Lung (tissue), 11 donors: ENCODE measurements at regions not wholly inside any gene's neighbourhood (a gene's known extent, or its start where the extent isn't known, plus 50 kb on each side); places are given as distances from the start of the nearest gene placed in this dataset.
A peak's percentile ranks its signal among the peaks of the same experiment; 100 is the strongest.

Experiments used
- ATAC-seq: fragments of 200-7000 bp; cut with Tn5 transposase; one replicate; pipeline ENCODE4 v1.9.1; 2020; ENCODE audit warnings: moderate number of reproducible peaks; ENCODE audit not compliant: insufficient read depth, low FRiP score
- DNase-seq, 3 donors: peaks; one replicate each; pipeline ENCODE4 v3.0.0-alpha.2; 2013 to 2017
- H3K27ac ChIP-seq, 2 donors: one replicate each; pipeline ENCODE4 v1.5.1; 2013; ENCODE audit warnings: mild to moderate bottlenecking in 2 of 2, moderate library complexity in 2 of 2, control low read depth in 1 of 2, inconsistent platforms in 1 of 2, low read depth in 1 of 2, low read length in 1 of 2
- H3K27me3 ChIP-seq, 3 donors: one replicate each; pipeline ENCODE4 v1.5.1; 2013; ENCODE audit warnings: low read length in 2 of 3; ENCODE audit not compliant: control insufficient read depth in 3 of 3, insufficient read depth in 3 of 3
- H3K36me3 ChIP-seq, 4 donors: one replicate each; pipeline ENCODE4 v1.5.1; 2013; ENCODE audit warnings: low read length in 4 of 4, mild to moderate bottlenecking in 1 of 4, moderate library complexity in 1 of 4; ENCODE audit not compliant: control insufficient read depth in 4 of 4, insufficient read depth in 4 of 4
- H3K4me1 ChIP-seq, 5 donors: one replicate each; pipeline ENCODE4 v1.5.1; 2013; ENCODE audit warnings: low read length in 5 of 5, mild to moderate bottlenecking in 2 of 5, moderate library complexity in 1 of 5; ENCODE audit not compliant: control insufficient read depth in 5 of 5, insufficient read depth in 5 of 5
- H3K4me3 ChIP-seq: one replicate; pipeline ENCODE4 v1.5.1; 2013; ENCODE audit warnings: mild to moderate bottlenecking, control low read depth, moderate library complexity
- H3K9ac ChIP-seq, 2 donors: one replicate each; pipeline ENCODE4 v1.5.1; 2013; ENCODE audit warnings: low read length in 2 of 2, control low read depth in 1 of 2; ENCODE audit not compliant: insufficient read depth in 1 of 2
- H3K9me3 ChIP-seq, 4 donors: one replicate each; pipeline ENCODE4 v1.5.1; 2013; ENCODE audit warnings: low read length in 3 of 4, mild to moderate bottlenecking in 1 of 4, moderate library complexity in 1 of 4; ENCODE audit not compliant: control insufficient read depth in 4 of 4, insufficient read depth in 3 of 4
- WGBS, 2 donors: extraction: QIAGEN DNeasy Blood & Tissue Kit; methylation state at CpG; one replicate each; pipeline ENCODE4 v1.1.7; 2013; 5-methylcytosine and 5-hydroxymethylcytosine counted together
- TF ChIP-seq, protein P1 (sequence below): IDR thresholded peaks from 2 replicates; pipeline ENCODE4 v1.5.1; 2012; ENCODE audit warnings: mild to moderate bottlenecking; ENCODE audit errors: control extremely low read depth, extremely low read depth
- donor health status: control.
- donor health status: control.
- donor health status: Bipolar disorder and iron deficiency.
- donor health status: healthy.
- donor health status: DM: yes; HTN: yes; CAD: no.

DNA sequence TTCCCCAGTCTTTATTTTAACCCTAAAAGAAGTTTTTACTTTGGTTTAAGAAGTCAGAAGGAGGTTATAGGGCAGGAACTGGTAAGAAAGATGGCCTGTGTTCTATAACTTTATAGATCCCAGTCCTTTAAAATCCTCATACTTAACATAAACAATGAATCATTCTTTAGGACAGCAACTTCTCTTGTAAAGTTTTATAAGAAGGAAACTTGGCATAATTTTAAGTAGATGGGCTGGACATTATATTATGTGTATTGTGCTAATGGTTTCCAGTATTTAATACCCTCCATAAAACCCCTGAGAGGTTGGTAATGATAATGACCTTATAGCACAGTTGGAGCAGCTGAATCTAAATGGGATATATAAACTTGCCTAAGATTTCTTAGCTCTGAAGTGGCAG, 247.2 kb downstream of the FAM170A start:
- Histone ChIP-seq H3K4me1 (no peaks in the 10 kb centered on the region), H3K4me3 (no peak overlapping the region), H3K9ac (no peak overlapping the region), H3K27me3 (no peaks in the 10 kb centered on the region), H3K27ac (no peak overlapping the region), H3K9me3 (no peaks in the 10 kb centered on the region), H3K36me3 (no peaks in the 10 kb centered on the region)
- ATAC-seq: no peak
- TF ChIP-seq, protein P1, sequence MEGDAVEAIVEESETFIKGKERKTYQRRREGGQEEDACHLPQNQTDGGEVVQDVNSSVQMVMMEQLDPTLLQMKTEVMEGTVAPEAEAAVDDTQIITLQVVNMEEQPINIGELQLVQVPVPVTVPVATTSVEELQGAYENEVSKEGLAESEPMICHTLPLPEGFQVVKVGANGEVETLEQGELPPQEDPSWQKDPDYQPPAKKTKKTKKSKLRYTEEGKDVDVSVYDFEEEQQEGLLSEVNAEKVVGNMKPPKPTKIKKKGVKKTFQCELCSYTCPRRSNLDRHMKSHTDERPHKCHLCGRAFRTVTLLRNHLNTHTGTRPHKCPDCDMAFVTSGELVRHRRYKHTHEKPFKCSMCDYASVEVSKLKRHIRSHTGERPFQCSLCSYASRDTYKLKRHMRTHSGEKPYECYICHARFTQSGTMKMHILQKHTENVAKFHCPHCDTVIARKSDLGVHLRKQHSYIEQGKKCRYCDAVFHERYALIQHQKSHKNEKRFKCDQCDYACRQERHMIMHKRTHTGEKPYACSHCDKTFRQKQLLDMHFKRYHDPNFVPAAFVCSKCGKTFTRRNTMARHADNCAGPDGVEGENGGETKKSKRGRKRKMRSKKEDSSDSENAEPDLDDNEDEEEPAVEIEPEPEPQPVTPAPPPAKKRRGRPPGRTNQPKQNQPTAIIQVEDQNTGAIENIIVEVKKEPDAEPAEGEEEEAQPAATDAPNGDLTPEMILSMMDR: no peak
- no peak for DNase-seq

DNA sequence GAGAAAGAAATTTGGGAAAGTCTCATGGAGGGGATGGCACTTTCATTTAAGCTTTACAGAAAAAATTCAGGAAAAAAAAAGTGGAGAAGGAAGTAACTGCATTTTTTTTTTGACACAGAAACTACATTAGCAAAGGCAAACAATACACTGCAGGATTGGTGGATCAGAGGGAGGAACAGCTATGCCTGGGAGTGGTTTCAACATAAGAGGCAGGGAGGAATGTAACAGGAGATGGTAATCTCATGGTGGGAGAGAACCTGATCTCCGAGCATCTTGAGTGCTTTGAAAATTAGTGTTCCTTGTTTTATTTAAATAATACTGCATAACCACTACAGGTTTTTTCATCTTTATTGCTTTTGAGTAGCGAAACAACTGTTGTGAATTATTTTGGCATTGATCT, 249.4 kb downstream of the FAM170A start:
- no peak overlapping the region for H3K9ac ChIP-seq
- no peaks in the 10 kb centered on the region for H3K36me3 ChIP-seq
- TF ChIP-seq, protein P1: no peak
- no peak overlapping the region for H3K27ac ChIP-seq
- ATAC-seq (no peak), DNase-seq (peak in 1 of 3 donors; percentile 16)
- 59 to 71% methylated on average over 2 of the region's 2 CpGs for WGBS, 2 donors
- H3K4me1 ChIP-seq: no peaks in the 10 kb centered on the region
- H3K4me3 ChIP-seq: no peak overlapping the region
- no peaks in the 10 kb centered on the region for H3K27me3 ChIP-seq
- H3K9me3 ChIP-seq: no peaks in the 10 kb centered on the region

DNA sequence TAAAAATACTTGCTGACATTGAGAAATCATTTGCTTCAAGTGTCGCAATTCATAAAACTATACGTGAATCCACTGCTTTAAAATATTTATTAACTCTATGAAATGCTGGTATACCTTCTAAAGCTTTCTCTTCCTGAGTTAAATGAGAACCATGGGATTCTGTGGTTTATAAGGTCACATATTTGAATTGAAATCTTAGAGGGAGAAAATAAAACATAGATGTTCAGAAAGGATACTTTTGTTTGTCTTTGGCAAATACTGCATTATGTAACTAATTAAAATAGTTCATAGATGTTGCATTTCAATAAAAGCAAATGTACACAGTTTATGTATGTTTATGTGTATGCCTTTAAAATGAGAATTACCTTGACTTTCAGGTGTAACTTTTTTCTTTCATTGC, 250.1 kb downstream of the FAM170A start:
- WGBS, 2 donors: 47% methylated on average over 2 of the region's 2 CpGs
- TF ChIP-seq, protein P1: no peak
- no peak for ATAC-seq

DNA sequence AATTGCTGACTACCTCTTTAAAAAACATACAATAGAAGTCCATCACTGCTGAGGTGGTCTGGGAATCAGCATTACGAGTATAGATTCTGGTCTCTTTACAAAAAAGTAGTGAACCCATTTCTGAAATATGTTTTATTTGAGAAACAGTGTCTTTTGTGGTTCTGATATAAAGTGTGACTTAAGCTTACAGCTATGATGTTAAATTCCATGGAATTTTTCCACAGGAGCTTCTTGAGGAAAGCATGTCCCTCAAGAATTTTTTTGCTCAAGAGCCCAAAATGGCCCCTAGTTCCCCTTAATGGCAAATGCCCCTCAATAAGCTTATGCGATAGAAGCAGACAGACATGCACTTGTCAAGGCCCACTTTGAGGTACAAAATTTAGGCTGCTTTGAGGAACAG, 265.7 kb downstream of the FAM170A start:
- no peak for ATAC-seq
- no peak for DNase-seq
- Histone ChIP-seq H3K4me3 (no peak overlapping the region), H3K27ac (no peak overlapping the region), H3K9ac (no peak overlapping the region), H3K9me3 (no peaks in the 10 kb centered on the region), H3K36me3 (no peaks in the 10 kb centered on the region), H3K27me3 (no peaks in the 10 kb centered on the region), H3K4me1 (no peaks in the 10 kb centered on the region)
- TF ChIP-seq, protein P1: no peak
- 93 to 97% methylated on average over 2 of the region's 2 CpGs for WGBS, 2 donors

More for the DNA sequence above, 250.1 kb downstream of the FAM170A start:
- Histone ChIP-seq H3K36me3 (no peaks in the 10 kb centered on the region), H3K9me3 (no peaks in the 10 kb centered on the region), H3K4me1 (no peaks in the 10 kb centered on the region), H3K4me3 (no peak overlapping the region), H3K27me3 (no peaks in the 10 kb centered on the region), H3K9ac (no peak overlapping the region), H3K27ac (no peak overlapping the region)
- no peak for DNase-seq
